ENCODE measurements at regions not wholly inside any gene's neighbourhood (a gene's known extent, or its start where the extent isn't known, plus 50 kb on each side); places are given as distances from the start of the nearest gene placed in this dataset.

- no peaks in the 10 kb centered on the region for H3K9me3 ChIP-seq
- 61 to 65% (median 63%) methylated on average over 20 of the region's 20 CpGs for WGBS, 3 donors
- no peak overlapping the region for H3K27ac ChIP-seq
- H3K4me1 ChIP-seq, result no peaks in the 10 kb centered on the region
- H3K36me3 ChIP-seq (ENCODE audit: insufficient read depth in 1 of 2, low read depth in 1 of 2), result no peaks in the 10 kb centered on the region
- intact Hi-C loops (cut with DNase I), result no loop called here
- DNase-seq, result no peak
- ATAC-seq, result no peak
- no peak overlapping the region for H3K4me3 ChIP-seq
- peaks cover 0 to 5% (median 0%) of the 10 kb centered on the region in 3 donors for H3K27me3 ChIP-seq (ENCODE audit: insufficient read depth in 3 of 3, low read length in 2 of 3)
- no peak for TF ChIP-seq CTCF (IDR thresholded peaks at IDR 0.05)
Observed at GRCh38 chr5:2382776-2383697, 368.4 kb downstream of the IRX2 start.

GRCh38 chr5:2381861-2382260 lies 369.6 kb downstream of the IRX2 start:
- Histone ChIP-seq H3K27me3 (ENCODE audit: insufficient read depth in 3 of 3, low read length in 2 of 3) (no peaks in the 10 kb centered on the region), H3K36me3 (ENCODE audit: insufficient read depth in 1 of 2, low read depth in 1 of 2) (no peaks in the 10 kb centered on the region), H3K4me3 (no peak overlapping the region), H3K9me3 (no peaks in the 10 kb centered on the region), H3K4me1 (no peaks in the 10 kb centered on the region), H3K27ac (no peak overlapping the region)
- no peak for TF ChIP-seq CTCF (IDR thresholded peaks at IDR 0.05)
- WGBS, 3 donors, result 81 to 92% (median 88%) methylated on average over 5 of the region's 5 CpGs
- intact Hi-C loops (cut with DNase I), result no loop called here
- no peak for DNase-seq
- ATAC-seq, result no peak

GRCh38 chr5:2381070-2381469 lies 370.4 kb downstream of the IRX2 start:
- 82 to 87% (median 82%) methylated on average over 7 of the region's 7 CpGs for WGBS, 3 donors
- H3K36me3 ChIP-seq (ENCODE audit: insufficient read depth in 1 of 2, low read depth in 1 of 2), result no peaks in the 10 kb centered on the region
- no peak overlapping the region for H3K4me3 ChIP-seq
- no peak for TF ChIP-seq CTCF (IDR thresholded peaks at IDR 0.05)
- H3K9me3 ChIP-seq, result no peaks in the 10 kb centered on the region
- intact Hi-C loops (cut with DNase I), result no loop called here
- H3K27ac ChIP-seq, result no peak overlapping the region
- ATAC-seq (no peak), DNase-seq (no peak)
- no peaks in the 10 kb centered on the region for H3K27me3 ChIP-seq (ENCODE audit: insufficient read depth in 3 of 3, low read length in 2 of 3)
- H3K4me1 ChIP-seq, result no peaks in the 10 kb centered on the region

- 52 to 60% (median 56%) methylated on average over 1 of the region's 1 CpG for WGBS, 3 donors
- intact Hi-C loops (cut with DNase I), result no loop called here
- ATAC-seq (no peak), DNase-seq (no peak)
- Histone ChIP-seq H3K27me3 (ENCODE audit: insufficient read depth in 3 of 3, low read length in 2 of 3) (no peaks in the 10 kb centered on the region), H3K27ac (no peak overlapping the region), H3K9me3 (no peaks in the 10 kb centered on the region), H3K36me3 (ENCODE audit: insufficient read depth in 1 of 2, low read depth in 1 of 2) (no peaks in the 10 kb centered on the region), H3K4me3 (no peak overlapping the region), H3K4me1 (no peaks in the 10 kb centered on the region)
- no peak for TF ChIP-seq CTCF (IDR thresholded peaks at IDR 0.05)
Observed at GRCh38 chr5:2378976-2379375, 372.5 kb downstream of the IRX2 start.
